ENCODE measurements at regions not wholly inside any gene's neighbourhood (a gene's known extent, or its start where the extent isn't known, plus 50 kb on each side); places are given as distances from the start of the nearest gene placed in this dataset.
"Not testable (repeated sequence)": the region's sequence is repeated elsewhere in the genome, so short reads cannot be mapped to it uniquely, and the experiment has no call there.

GRCh38 chr18:14979875-14980274 lies 231.9 kb downstream of the ANKRD30B start:
- DNase-seq (ENCODE audit: low spot score) = no peak
- TF ChIP-seq, protein P1, sequence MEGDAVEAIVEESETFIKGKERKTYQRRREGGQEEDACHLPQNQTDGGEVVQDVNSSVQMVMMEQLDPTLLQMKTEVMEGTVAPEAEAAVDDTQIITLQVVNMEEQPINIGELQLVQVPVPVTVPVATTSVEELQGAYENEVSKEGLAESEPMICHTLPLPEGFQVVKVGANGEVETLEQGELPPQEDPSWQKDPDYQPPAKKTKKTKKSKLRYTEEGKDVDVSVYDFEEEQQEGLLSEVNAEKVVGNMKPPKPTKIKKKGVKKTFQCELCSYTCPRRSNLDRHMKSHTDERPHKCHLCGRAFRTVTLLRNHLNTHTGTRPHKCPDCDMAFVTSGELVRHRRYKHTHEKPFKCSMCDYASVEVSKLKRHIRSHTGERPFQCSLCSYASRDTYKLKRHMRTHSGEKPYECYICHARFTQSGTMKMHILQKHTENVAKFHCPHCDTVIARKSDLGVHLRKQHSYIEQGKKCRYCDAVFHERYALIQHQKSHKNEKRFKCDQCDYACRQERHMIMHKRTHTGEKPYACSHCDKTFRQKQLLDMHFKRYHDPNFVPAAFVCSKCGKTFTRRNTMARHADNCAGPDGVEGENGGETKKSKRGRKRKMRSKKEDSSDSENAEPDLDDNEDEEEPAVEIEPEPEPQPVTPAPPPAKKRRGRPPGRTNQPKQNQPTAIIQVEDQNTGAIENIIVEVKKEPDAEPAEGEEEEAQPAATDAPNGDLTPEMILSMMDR (IDR thresholded peaks at IDR 0.05; ENCODE audit: borderline replicate concordance, control extremely low read depth, extremely low read depth, insufficient read depth, missing control alignments) = no peak
- in situ Hi-C loops (cut with MboI; ENCODE audit: low sequenced_read_pairs, unreplicated experiment) = no loop called here

GRCh38 chr18:14984531-14984930 lies 236.6 kb downstream of the ANKRD30B start:
- DNase-seq (ENCODE audit: low spot score); in situ Hi-C loops (cut with MboI; ENCODE audit: low sequenced_read_pairs, unreplicated experiment): not testable (repeated sequence)

DNA sequence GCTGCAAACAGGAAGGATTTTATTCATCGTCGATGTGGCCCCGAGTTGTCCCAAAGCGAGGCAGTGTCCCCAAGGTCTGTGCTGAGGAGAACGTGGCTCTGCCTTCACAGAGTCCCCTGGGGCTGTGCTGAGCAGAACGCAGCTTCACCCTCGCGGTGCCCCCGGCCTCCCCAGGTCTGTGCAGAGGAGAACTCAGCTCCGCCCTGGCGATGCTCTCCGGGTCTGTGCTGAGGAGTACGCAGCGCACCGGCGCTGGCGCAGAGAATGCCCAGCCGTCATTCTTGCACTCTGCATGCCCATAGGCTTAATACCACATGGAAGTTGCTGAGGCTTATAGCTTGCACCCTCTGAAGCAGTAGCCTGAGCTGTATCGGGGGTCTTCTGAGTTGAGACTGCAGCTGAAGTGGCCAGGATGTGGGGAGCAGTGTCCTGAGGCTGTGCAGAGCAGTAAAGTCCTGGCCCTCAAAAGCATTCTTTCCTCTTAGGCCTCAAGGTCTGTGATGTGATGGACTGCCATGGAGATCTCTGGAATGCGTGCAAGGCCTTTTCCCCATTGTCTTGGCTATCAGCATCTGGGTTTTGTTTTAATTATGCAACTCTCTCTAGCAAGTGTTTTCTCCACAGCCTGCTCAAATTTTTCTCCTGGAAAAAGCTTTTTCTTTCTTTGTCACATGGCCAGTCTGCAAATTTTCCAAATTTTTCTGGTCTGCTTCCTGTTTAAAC lies 237.5 kb downstream of the ANKRD30B start:
- in situ Hi-C loops (cut with MboI; ENCODE audit: low sequenced_read_pairs, unreplicated experiment); DNase-seq (ENCODE audit: low spot score): not testable (repeated sequence)

- DNase-seq (ENCODE audit: low spot score); in situ Hi-C loops (cut with MboI; ENCODE audit: low sequenced_read_pairs, unreplicated experiment): not testable (repeated sequence)
These were observed 239.4 kb downstream of the ANKRD30B start for GRCh38 chr18:14987377-14987776.

- DNase-seq (ENCODE audit: low spot score); in situ Hi-C loops (cut with MboI; ENCODE audit: low sequenced_read_pairs, unreplicated experiment): not testable (repeated sequence)
These were observed 240.2 kb downstream of the ANKRD30B start for GRCh38 chr18:14987960-14988710.

GRCh38 chr18:14989569-14989968 lies 241.6 kb downstream of the ANKRD30B start:
- in situ Hi-C loops (cut with MboI; ENCODE audit: low sequenced_read_pairs, unreplicated experiment) = not testable (repeated sequence)

GRCh38 chr18:14991934-14992445 lies 244.0 kb downstream of the ANKRD30B start:
- in situ Hi-C loops (cut with MboI; ENCODE audit: low sequenced_read_pairs, unreplicated experiment); DNase-seq (ENCODE audit: low spot score): not testable (repeated sequence)

More at GRCh38 chr18:14989569-14989968, 241.6 kb downstream of the ANKRD30B start:
- DNase-seq (ENCODE audit: low spot score) = not testable (repeated sequence)

DNA sequence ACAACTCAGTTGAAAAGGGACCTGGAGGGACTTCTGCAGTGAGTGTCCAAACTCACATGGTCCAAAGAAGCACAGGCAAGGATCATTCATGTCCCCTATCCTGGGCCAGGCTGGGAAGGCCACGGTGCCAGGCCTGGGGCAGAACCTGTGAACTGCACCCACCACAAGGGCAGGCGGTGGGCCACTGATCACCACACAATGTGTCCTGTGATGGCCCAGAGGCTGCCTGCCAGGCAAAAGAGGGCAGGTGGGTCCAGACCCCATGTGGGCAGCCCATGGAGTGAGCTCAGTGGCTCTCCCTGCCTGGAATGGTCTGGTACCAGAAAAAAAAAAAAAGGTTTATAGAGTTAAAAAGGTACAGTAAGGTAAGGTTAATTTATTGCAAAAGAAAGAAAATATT lies 244.8 kb downstream of the ANKRD30B start:
- in situ Hi-C loops (cut with MboI; ENCODE audit: low sequenced_read_pairs, unreplicated experiment) = not testable (repeated sequence)

GRCh38 chr18:14995023-14995422 lies 247.1 kb downstream of the ANKRD30B start:
- DNase-seq (ENCODE audit: low spot score); in situ Hi-C loops (cut with MboI; ENCODE audit: low sequenced_read_pairs, unreplicated experiment): not testable (repeated sequence)

More for the DNA sequence above, 244.8 kb downstream of the ANKRD30B start:
- not testable (repeated sequence) for DNase-seq (ENCODE audit: low spot score)

DNA sequence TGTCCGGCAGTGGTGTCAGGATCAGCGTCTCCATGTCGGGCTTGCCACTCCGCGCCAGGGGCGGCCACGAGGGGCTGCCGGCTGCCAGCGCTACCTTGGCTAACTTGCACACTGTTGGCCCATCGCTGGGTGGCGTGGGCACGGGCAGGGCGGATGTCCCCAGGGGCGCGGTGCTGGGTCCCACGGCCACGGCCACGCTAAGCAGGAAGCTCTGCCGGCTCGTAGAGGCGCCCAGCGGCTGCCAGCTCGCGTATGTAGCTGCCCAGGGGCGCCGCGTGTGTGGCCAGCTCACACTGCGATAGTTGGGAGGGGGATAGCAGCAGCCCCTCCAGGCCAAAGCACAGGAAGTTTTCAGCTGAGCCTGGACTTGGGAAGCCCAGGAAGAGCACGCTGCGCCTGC lies 249.4 kb downstream of the ANKRD30B start:
- TF ChIP-seq, protein P1 (IDR thresholded peaks at IDR 0.05; ENCODE audit: borderline replicate concordance, control extremely low read depth, extremely low read depth, insufficient read depth, missing control alignments) = no peak
- DNase-seq (ENCODE audit: low spot score) = no peak
- in situ Hi-C loops (cut with MboI; ENCODE audit: low sequenced_read_pairs, unreplicated experiment) = no loop called here

DNA sequence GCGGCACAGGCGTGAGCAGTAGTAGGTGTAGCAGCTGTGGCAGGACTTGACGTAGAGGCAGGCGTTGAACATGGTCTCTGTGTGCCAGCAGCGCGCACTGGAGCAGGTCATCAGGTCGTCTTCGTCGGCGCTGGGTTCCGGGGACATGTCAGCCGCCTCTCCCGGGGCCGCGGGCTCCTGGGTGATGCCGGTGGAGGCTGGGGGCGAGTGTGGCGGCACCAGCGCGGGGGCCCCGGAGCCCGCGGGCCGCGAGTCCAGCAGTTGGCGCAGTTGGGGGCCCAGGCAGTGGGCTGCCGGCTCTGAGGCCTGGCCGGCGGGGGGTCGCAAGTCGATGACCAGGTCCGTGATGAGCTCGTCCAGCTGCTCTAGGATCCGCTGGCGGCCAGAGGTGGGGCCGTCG lies 249.9 kb downstream of the ANKRD30B start:
- in situ Hi-C loops (cut with MboI; ENCODE audit: low sequenced_read_pairs, unreplicated experiment); DNase-seq (ENCODE audit: low spot score): not testable (repeated sequence)

- in situ Hi-C loops (cut with MboI; ENCODE audit: low sequenced_read_pairs, unreplicated experiment); DNase-seq (ENCODE audit: low spot score): not testable (repeated sequence)
These were observed 250.5 kb downstream of the ANKRD30B start for GRCh38 chr18:14998360-14999042.
